B cell (primary cell): ENCODE measurements at regions not wholly inside any gene's neighbourhood (a gene's known extent, or its start where the extent isn't known, plus 50 kb on each side); places are given as distances from the start of the nearest gene placed in this dataset.

ENCODE experiments used
- ATAC-seq: fragments of 200-7000 bp; cut with Tn5 transposase; one replicate; pipeline ENCODE4 v1.10.0; 2021; ENCODE audit warnings: low read depth, mild to moderate bottlenecking, moderate number of reproducible peaks, moderate library complexity
- CTCF ChIA-PET: fragments of 350-600 bp; sonication (Branson Sonifier 250); formaldehyde crosslinking; loops from one replicate; lab custom pipeline; 2021; ENCODE audit warnings: antibody characterized with exemption, inconsistent platforms; lab: Charles Lee
- POLR2A ChIA-PET: fragments of 350-600 bp; sonication (Branson Sonifier 250); formaldehyde crosslinking; loops from one replicate; lab custom pipeline; 2021; ENCODE audit warnings: antibody characterized with exemption; lab: Charles Lee
- DNase-seq: peaks from one replicate; pipeline ENCODE4 v3.0.0; 2013
- H2AFZ ChIP-seq: 2 replicates; pipeline ENCODE4 v1.6.1; 2012; ENCODE audit warnings: mild to moderate bottlenecking, low read depth, low read length; ENCODE audit not compliant: insufficient read depth, poor library complexity, severe bottlenecking
- H3K27ac ChIP-seq, 2 donors: 1 replicate in 1 of 2; 2 replicates in 1 of 2; pipeline ENCODE4 v1.5.1; 2012 to 2013; ENCODE audit warnings: low read length in 2 of 2, mild to moderate bottlenecking in 2 of 2, moderate library complexity in 1 of 2
- H3K27me3 ChIP-seq, 4 experiments: fragments of 200-600 bp in 1 of 4; sonication (generic) in 1 of 4; replicated peaks in 1 of 4; 1 replicate in 2 of 4; 2 replicates in 2 of 4; pipeline versions ENCODE4 v1.6.1 to v1.7.0; 2013 to 2016; ENCODE audit warnings: low read length in 3 of 4, mild to moderate bottlenecking in 2 of 4, mixed read lengths in 1 of 4, moderate library complexity in 1 of 4; ENCODE audit not compliant: insufficient read depth in 4 of 4, control insufficient read depth in 3 of 4; ENCODE audit errors: control extremely low read depth in 1 of 4
- H3K36me3 ChIP-seq, 2 experiments: replicated peaks in 1 of 2; 1 replicate in 1 of 2; 2 replicates in 1 of 2; pipeline versions ENCODE4 v1.6.1 to v1.7.1; 2013; ENCODE audit warnings: low read length in 1 of 2; ENCODE audit not compliant: insufficient read depth in 2 of 2, control insufficient read depth in 1 of 2; ENCODE audit errors: control extremely low read depth in 1 of 2, extremely low read depth in 1 of 2
- H3K4me1 ChIP-seq, 2 donors: fragments of 200-600 bp in 1 of 2; sonication (generic) in 1 of 2; 1 replicate in 1 of 2; 2 replicates in 1 of 2; pipeline versions ENCODE4 v1.5.1 to v1.6.1; 2013 to 2017; ENCODE audit warnings: low read length in 2 of 2; ENCODE audit not compliant: control insufficient read depth in 2 of 2, insufficient read depth in 2 of 2
- H3K4me2 ChIP-seq: replicated peaks from 2 replicates; pipeline ENCODE3; 2012; ENCODE audit warnings: mild to moderate bottlenecking, low read depth, low read length; ENCODE audit not compliant: poor library complexity, severe bottlenecking
- H3K4me3 ChIP-seq, 5 experiments: fragments of 200-600 bp in 1 of 5; sonication (generic) in 1 of 5; 1 replicate in 3 of 5; 2 replicates in 2 of 5; pipeline versions ENCODE4 v1.5.1 to v1.7.0; 2011 to 2016; ENCODE audit warnings: low read length in 4 of 5, mild to moderate bottlenecking in 4 of 5, low read depth in 2 of 5, control low read depth in 1 of 5, moderate library complexity in 1 of 5; ENCODE audit not compliant: insufficient read depth in 1 of 5; ENCODE audit errors: control extremely low read depth in 1 of 5, extremely low read depth in 1 of 5
- H3K79me2 ChIP-seq: fragments of 200-600 bp; sonication (generic); one replicate; pipeline ENCODE4 v1.6.0; 2016; ENCODE audit warnings: low read length; ENCODE audit not compliant: control insufficient read depth, insufficient read depth
- H3K9ac ChIP-seq: fragments of 200-600 bp; sonication (generic); 2 replicates; pipeline ENCODE4 v1.6.1; 2017; ENCODE audit warnings: mild to moderate bottlenecking, low read length, moderate library complexity
- H3K9me3 ChIP-seq, 3 donors: one replicate each; pipeline versions ENCODE4 v1.6.1 to v1.7.1; 2013; ENCODE audit warnings: low read length in 2 of 3; ENCODE audit not compliant: control insufficient read depth in 2 of 3, insufficient read depth in 1 of 3; ENCODE audit errors: control extremely low read depth in 1 of 3
- H4K20me1 ChIP-seq: 2 replicates; pipeline ENCODE4 v1.6.0; 2012; ENCODE audit warnings: mild to moderate bottlenecking, low read length; ENCODE audit not compliant: insufficient read depth, control insufficient read depth, poor library complexity, severe bottlenecking
- H3K27ac Mint-ChIP-seq: one replicate; pipeline ENCODE4 v1.8.0; 2021; ENCODE audit warnings: mixed read lengths
- H3K27me3 Mint-ChIP-seq: one replicate; pipeline ENCODE4 v1.8.0; 2021; ENCODE audit warnings: mixed read lengths
- H3K4me1 Mint-ChIP-seq: one replicate; pipeline ENCODE4 v1.8.0; 2021; ENCODE audit warnings: mixed read lengths
- H3K4me3 Mint-ChIP-seq: one replicate; pipeline ENCODE4 v1.8.0; 2021; ENCODE audit warnings: mixed read lengths
- H3K9me3 Mint-ChIP-seq: one replicate; pipeline ENCODE4 v1.8.0; 2022; ENCODE audit warnings: mixed read lengths; ENCODE audit not compliant: insufficient read depth
- CTCF ChIP-seq: fragments of 200-600 bp; IDR thresholded peaks from one replicate; pipeline ENCODE4 v1.8.0; 2022; ENCODE audit warnings: antibody characterized with exemption, mild to moderate bottlenecking
- EZH2 ChIP-seq: IDR thresholded peaks from 2 replicates; pipeline ENCODE4 v1.6.1; 2012; ENCODE audit warnings: borderline replicate concordance, low read depth, mild to moderate bottlenecking, moderate library complexity, low read length; ENCODE audit not compliant: insufficient read depth, poor library complexity, severe bottlenecking
- WGBS: methylation state at CpG from one replicate; pipeline ENCODE4 v1.1.5; 2013; ENCODE audit warnings: missing lambda C conversion rate; ENCODE audit not compliant: insufficient coverage; 5-methylcytosine and 5-hydroxymethylcytosine counted together
- intact Hi-C: fragments of 100-400 bp; cut with micrococcal nuclease; formaldehyde crosslinking; loops from one replicate; pipeline ENCODE4 v1.10.0; 2022

GRCh38 chr16:13453325-13453724 lies 466.6 kb upstream of the ERCC4 start:
- DNase-seq: no peak
- H3K27ac Mint-ChIP-seq: no peak overlapping the region
- no peaks in the 10 kb centered on the region for H3K79me2 ChIP-seq
- peaks cover 3% of the 10 kb centered on the region for H3K27me3 Mint-ChIP-seq
- no peak overlapping the region for H3K4me3 Mint-ChIP-seq
- H3K9me3 Mint-ChIP-seq: no peaks in the 10 kb centered on the region
- no peaks in the 10 kb centered on the region for H4K20me1 ChIP-seq
- POLR2A ChIA-PET: no interaction called here
- WGBS: no CpG with 5 or more reads among the region's 2 CpGs
- H2AFZ ChIP-seq: no peak overlapping the region
- no peak overlapping the region for H3K4me3 ChIP-seq
- intact Hi-C loops: no loop called here
- no peak for TF ChIP-seq EZH2
- TF ChIP-seq CTCF: no peak
- H3K4me2 ChIP-seq: no peak overlapping the region
- no peak overlapping the region for H3K27ac ChIP-seq
- H3K9ac ChIP-seq: no peak overlapping the region
- no peaks in the 10 kb centered on the region for H3K4me1 Mint-ChIP-seq
- no peaks in the 10 kb centered on the region for H3K27me3 ChIP-seq
- H3K4me1 ChIP-seq: no peaks in the 10 kb centered on the region
- ATAC-seq: no peak
- no peaks in the 10 kb centered on the region for H3K9me3 ChIP-seq
- no peaks in the 10 kb centered on the region for H3K36me3 ChIP-seq
- CTCF ChIA-PET: no interaction called here

- intact Hi-C loops: no loop called here
- no peaks in the 10 kb centered on the region for H4K20me1 ChIP-seq
- no peak overlapping the region for H2AFZ ChIP-seq
- H3K9me3 ChIP-seq: no peaks in the 10 kb centered on the region
- TF ChIP-seq CTCF (peak; percentile 45), EZH2 (no peak)
- H3K4me1 ChIP-seq: no peaks in the 10 kb centered on the region
- no peak overlapping the region for H3K4me2 ChIP-seq
- ATAC-seq (no peak), DNase-seq (peak; percentile 19)
- H3K27ac Mint-ChIP-seq: no peak overlapping the region
- H3K27me3 Mint-ChIP-seq: peaks cover 3% of the 10 kb centered on the region
- no peak overlapping the region for H3K4me3 Mint-ChIP-seq
- H3K27ac ChIP-seq: no peak overlapping the region
- no peaks in the 10 kb centered on the region for H3K9me3 Mint-ChIP-seq
- no peaks in the 10 kb centered on the region for H3K27me3 ChIP-seq
- 30% methylated on average over 2 of the region's 10 CpGs for WGBS
- no peaks in the 10 kb centered on the region for H3K4me1 Mint-ChIP-seq
- no peaks in the 10 kb centered on the region for H3K36me3 ChIP-seq
- H3K4me3 ChIP-seq: no peak overlapping the region
- H3K9ac ChIP-seq: no peak overlapping the region
- ChIA-PET CTCF (no interaction called here), POLR2A (no interaction called here)
- no peaks in the 10 kb centered on the region for H3K79me2 ChIP-seq
These were observed 465.9 kb upstream of the ERCC4 start for GRCh38 chr16:13453938-13454553.
